Mammary epithelial cell (primary cell): ENCODE measurements at regions not wholly inside any gene's neighbourhood (a gene's known extent, or its start where the extent isn't known, plus 50 kb on each side); places are given as distances from the start of the nearest gene placed in this dataset.

Experiments
- CTCF ChIP-seq, 2 donors: IDR thresholded peaks in 1 of 2; conservative IDR thresholded peaks in 1 of 2; 2 replicates each; pipeline ENCODE4 v1.5.1; 2011 to 2012; ENCODE audit warnings: inconsistent platforms in 2 of 2, low read length in 2 of 2, mild to moderate bottlenecking in 2 of 2, control low read depth in 1 of 2, low read depth in 1 of 2; ENCODE audit not compliant: insufficient read depth in 1 of 2; ENCODE audit errors: extremely low read depth in 1 of 2
- EZH2 ChIP-seq: IDR thresholded peaks from 2 replicates; pipeline ENCODE4 v1.6.1; 2012; ENCODE audit warnings: low read length, inconsistent platforms, borderline replicate concordance

GRCh38 chr10:3226960-3227744 is 54.6 kb upstream of the PITRM1 start:
- TF ChIP-seq CTCF (conservative IDR thresholded peaks at IDR 0.05 in 1 of 2, IDR thresholded peaks at IDR 0.05 in 1 of 2; ENCODE audit: extremely low read depth in 1 of 2, insufficient read depth in 1 of 2, low read depth in 1 of 2, low read length in 2 of 2), result no peak
- no peak for TF ChIP-seq EZH2
